ENCODE measurements at regions not wholly inside any gene's neighbourhood (a gene's known extent, or its start where the extent isn't known, plus 50 kb on each side); places are given as distances from the start of the nearest gene placed in this dataset.

DNA sequence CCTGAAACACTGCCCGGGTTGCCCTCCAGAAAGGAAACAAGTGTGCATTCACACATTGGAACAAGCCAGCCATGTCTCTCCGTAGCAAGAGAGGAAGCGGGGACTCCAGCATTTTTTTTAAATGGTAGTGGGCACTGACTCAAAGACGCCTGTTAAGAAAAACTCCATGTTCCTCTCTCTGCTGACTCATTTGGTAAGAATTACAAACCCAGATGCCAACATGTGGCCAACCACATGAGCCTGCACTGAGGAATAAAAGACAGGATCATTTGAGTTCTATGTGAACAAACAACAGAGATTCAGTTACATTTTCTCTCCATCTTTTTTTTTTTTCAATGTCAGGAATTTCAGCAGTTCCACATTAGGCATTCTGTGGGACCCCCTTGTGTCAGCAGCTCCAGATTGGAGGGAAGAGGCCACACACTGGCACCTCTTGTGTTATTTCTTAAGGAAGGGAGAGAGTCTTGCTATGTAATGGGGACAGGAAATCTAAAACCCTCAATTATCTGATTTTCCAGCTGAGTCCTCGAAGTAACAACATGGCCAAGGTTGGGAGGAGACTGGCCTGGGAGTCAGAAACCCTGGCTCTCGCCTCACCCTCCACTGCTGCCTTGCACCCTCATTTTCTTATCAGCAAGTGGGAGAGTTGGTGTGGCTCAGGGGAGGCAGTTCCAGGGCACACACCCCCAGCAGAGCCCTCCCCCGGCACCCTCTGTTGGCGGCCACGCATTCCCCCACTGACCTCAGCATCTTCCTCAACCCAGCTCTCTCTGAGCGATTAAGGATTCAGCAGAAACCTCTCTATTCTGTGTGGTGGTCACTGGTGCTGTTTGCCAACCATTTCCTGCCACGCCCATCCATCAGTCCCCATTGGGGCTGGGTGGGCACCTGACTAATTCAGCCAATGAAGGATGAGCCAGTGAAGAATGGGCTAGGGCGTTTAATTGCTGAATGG lies 173.0 kb downstream of the FOXL1 start:
- intact Hi-C loops (cut with micrococcal nuclease), result no loop called here
- Mint-ChIP-seq H3K4me1 (ENCODE audit: low read depth) (no peaks in the 10 kb centered on the region), H3K36me3 (no peaks in the 10 kb centered on the region), H3K27ac (no peak overlapping the region), H3K27me3 (no peaks in the 10 kb centered on the region), H3K9me3 (no peaks in the 10 kb centered on the region), H3K4me3 (no peak overlapping the region)
- DNase-seq, result no peak
- ChIA-PET POLR2A (no interaction called here), CTCF (no interaction called here)

DNA sequence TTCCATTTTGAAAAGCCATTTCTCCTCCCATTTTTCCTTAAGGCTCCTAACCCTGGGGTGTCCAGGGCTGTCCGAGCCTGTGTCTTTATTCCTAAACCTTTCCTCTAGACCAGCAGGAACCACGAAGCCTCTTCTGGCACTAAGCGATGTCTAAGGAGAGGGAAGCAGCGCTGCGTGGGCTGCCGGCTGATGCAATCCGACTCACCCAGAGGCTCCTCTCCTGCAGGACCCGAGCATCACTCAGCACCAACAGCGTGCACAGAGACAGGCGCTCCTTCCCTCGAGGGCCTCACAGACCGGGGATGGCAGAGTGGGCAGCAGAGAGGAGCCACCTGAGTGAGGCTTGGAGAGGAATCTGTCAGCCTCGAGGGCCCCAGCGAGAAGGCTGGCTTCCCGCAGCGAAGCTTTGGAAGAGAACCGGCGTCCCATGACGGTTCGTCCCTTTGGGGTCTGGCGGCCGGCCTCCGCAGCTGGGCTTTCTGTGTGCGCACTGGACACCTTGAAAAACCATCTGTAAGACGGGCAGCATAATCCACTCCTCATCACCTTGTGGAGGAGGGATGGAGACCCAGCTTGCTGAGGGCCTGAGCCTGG lies 174.3 kb downstream of the FOXL1 start:
- H3K4me1 Mint-ChIP-seq (ENCODE audit: low read depth), result no peaks in the 10 kb centered on the region
- intact Hi-C loops (cut with micrococcal nuclease), result no loop called here
- DNase-seq, result no peak
- H3K27me3 Mint-ChIP-seq, result no peaks in the 10 kb centered on the region
- ChIA-PET CTCF (no interaction called here), POLR2A (no interaction called here)
- H3K9me3 Mint-ChIP-seq, result no peaks in the 10 kb centered on the region
- H3K27ac Mint-ChIP-seq, result no peak overlapping the region
- H3K4me3 Mint-ChIP-seq, result no peak overlapping the region
- no peaks in the 10 kb centered on the region for H3K36me3 Mint-ChIP-seq

GRCh38 chr16:86753399-86753798 lies 175.1 kb downstream of the FOXL1 start:
- no peaks in the 10 kb centered on the region for H3K4me1 Mint-ChIP-seq (ENCODE audit: low read depth)
- H3K4me3 Mint-ChIP-seq, result no peak overlapping the region
- peaks cover 2% of the 10 kb centered on the region for H3K27me3 Mint-ChIP-seq
- ChIA-PET CTCF (no interaction called here), POLR2A (no interaction called here)
- intact Hi-C loops (cut with micrococcal nuclease), result no loop called here
- no peak overlapping the region for H3K27ac Mint-ChIP-seq
- H3K36me3 Mint-ChIP-seq, result no peaks in the 10 kb centered on the region
- no peak for DNase-seq
- H3K9me3 Mint-ChIP-seq, result no peaks in the 10 kb centered on the region

DNA sequence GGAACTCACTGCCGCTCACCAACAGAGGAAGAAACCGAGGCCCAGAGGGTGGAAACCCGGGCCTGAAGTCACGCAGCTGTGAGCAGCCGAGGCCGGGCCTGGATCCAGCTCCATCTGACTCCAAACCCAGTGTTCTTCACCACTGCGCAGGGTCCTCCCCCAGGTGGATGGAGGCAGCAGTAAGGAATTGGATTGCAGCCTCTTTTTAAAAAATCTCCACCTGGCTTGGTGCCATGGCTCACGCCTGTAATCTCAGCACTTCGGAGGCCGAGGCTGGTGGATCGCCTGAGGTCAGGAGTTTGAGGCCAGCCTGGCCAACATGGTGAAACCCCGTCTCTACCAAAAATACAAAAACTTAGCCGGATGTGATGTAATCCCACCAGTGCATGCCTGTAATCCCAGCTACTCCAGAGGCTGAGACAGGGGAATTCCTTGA lies 177.2 kb downstream of the FOXL1 start:
- intact Hi-C loops (cut with micrococcal nuclease), result no loop called here
- ChIA-PET CTCF (no interaction called here), POLR2A (no interaction called here)
- Mint-ChIP-seq H3K9me3 (no peaks in the 10 kb centered on the region), H3K36me3 (no peaks in the 10 kb centered on the region), H3K27me3 (peaks cover 11% of the 10 kb centered on the region), H3K4me3 (no peak overlapping the region), H3K27ac (no peak overlapping the region), H3K4me1 (ENCODE audit: low read depth) (no peaks in the 10 kb centered on the region)
- no peak for DNase-seq

- Mint-ChIP-seq H3K27me3 (peaks cover 16% of the 10 kb centered on the region), H3K27ac (no peak overlapping the region), H3K9me3 (no peaks in the 10 kb centered on the region), H3K4me1 (ENCODE audit: low read depth) (no peaks in the 10 kb centered on the region), H3K36me3 (no peaks in the 10 kb centered on the region), H3K4me3 (no peak overlapping the region)
- no peak for DNase-seq
- ChIA-PET CTCF (no interaction called here), POLR2A (no interaction called here)
- intact Hi-C loops (cut with micrococcal nuclease), result no loop called here
Measured at GRCh38 chr16:86756882-86757703, 178.7 kb downstream of the FOXL1 start.

DNA sequence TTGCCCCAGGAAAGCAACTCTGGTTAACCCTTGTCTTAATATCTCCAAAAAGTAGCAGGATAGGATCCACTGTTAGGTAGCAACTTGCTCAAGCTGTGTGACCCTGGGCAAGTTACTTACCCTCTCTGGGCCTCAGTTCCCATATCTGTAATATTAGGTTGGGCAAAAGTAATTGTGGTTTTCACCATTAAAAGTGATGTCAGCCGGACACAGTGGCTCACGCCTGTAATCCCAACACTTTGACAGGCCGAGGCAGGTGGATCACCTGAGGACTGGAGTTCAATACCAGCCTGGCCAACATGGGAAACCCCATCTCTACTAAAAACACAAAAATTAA lies 179.3 kb downstream of the FOXL1 start:
- POLR2A ChIA-PET, result no interaction called here
- no peak overlapping the region for H3K4me3 Mint-ChIP-seq
- no peaks in the 10 kb centered on the region for H3K4me1 Mint-ChIP-seq (ENCODE audit: low read depth)
- no peak overlapping the region for H3K27ac Mint-ChIP-seq
- H3K27me3 Mint-ChIP-seq, result peaks cover 22% of the 10 kb centered on the region
- CTCF ChIA-PET, result no interaction called here
- DNase-seq, result no peak
- no peaks in the 10 kb centered on the region for H3K36me3 Mint-ChIP-seq
- no peaks in the 10 kb centered on the region for H3K9me3 Mint-ChIP-seq
- intact Hi-C loops (cut with micrococcal nuclease), result no loop called here

DNA sequence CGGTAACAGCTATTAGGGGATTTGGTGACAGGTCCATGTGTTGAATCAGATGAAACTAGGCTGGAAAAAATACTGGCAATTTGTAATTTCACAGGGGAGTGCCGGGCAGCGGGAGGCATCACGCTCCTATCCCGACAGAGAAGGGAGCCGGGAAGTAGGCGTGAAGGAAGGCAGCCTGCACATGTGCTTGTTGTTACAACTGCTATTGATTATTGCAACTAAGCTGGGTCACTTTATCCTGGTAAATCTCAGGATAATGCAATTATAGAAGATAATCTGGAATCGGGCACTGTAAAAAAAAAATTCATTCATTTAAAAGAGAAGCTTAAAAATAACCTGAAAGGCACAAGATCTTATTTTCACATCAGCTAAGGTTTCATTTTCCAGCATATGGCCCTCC lies 180.6 kb downstream of the FOXL1 start:
- DNase-seq, result no peak
- POLR2A ChIA-PET, result no interaction called here
- no peaks in the 10 kb centered on the region for H3K4me1 Mint-ChIP-seq (ENCODE audit: low read depth)
- H3K4me3 Mint-ChIP-seq, result no peak overlapping the region
- CTCF ChIA-PET, result interaction anchor here (0.9 to 1.3 kb wide), 2 partner anchors 9 to 26 kb away, joined by 3 to 4 read pairs; no protein-coding TSS in a partner anchor
- no peaks in the 10 kb centered on the region for H3K36me3 Mint-ChIP-seq
- intact Hi-C loops (cut with micrococcal nuclease), result no loop called here
- peaks cover 24% of the 10 kb centered on the region for H3K27me3 Mint-ChIP-seq
- no peaks in the 10 kb centered on the region for H3K9me3 Mint-ChIP-seq
- no peak overlapping the region for H3K27ac Mint-ChIP-seq

DNA sequence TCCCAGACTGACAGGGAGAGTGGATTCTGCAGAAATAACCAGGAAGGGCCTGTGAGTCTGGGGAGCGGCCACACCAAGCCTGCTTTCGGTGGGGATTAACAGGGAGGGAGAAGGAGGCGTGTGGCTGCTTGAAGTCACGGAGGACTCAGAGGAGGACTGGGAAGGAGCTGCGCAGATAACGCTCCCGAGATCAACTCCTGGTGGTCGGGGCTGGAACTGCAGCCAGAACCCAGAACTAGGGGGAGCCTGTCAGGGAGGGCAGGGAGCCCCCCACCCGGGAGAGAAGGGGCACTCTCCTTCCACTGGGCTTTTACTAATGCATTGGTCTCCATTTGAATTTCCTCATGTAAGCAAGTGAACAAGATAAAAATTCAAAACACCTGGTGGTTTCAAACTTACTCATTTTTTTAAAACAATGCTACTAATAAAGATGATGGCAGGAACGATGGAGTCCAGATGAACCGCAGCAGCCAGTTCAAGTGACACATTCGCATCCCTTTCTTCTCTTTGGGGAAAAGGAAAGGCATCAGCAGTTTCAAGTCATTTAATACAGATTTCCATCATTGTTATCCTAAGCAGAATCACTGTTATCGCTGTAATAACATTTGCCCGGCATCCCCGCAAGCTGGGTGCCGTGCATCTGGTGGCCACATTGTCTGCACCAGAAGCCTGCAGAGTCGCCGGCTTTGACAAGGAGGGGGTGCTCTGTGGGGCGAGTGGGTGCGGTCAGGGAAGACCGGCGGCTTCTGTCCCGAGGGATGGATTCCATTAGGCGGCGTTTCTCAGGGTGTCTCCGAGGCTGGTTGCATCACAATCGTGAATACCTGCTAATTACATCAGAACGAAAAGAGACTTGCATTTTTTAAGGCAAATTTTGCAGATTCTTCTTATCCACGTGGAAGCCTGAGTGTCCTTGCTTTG lies 183.0 kb downstream of the FOXL1 start:
- ChIA-PET POLR2A (no interaction called here), CTCF (interaction anchor here (0.6 to 1.9 kb wide), 4 partner anchors 113 to 197 kb away, joined by 3 to 8 read pairs (median 3); no protein-coding TSS in a partner anchor)
- H3K36me3 Mint-ChIP-seq, result no peaks in the 10 kb centered on the region
- no peaks in the 10 kb centered on the region for H3K4me1 Mint-ChIP-seq (ENCODE audit: low read depth)
- H3K4me3 Mint-ChIP-seq, result no peak overlapping the region
- no peaks in the 10 kb centered on the region for H3K9me3 Mint-ChIP-seq
- H3K27me3 Mint-ChIP-seq, result peaks cover 28% of the 10 kb centered on the region
- H3K27ac Mint-ChIP-seq, result no peak overlapping the region
- intact Hi-C loops (cut with micrococcal nuclease), result loop anchor here (2.0 kb wide), 1 partner anchor 197 kb away; no protein-coding TSS in a partner anchor
- peak; percentile 50 for DNase-seq

DNA sequence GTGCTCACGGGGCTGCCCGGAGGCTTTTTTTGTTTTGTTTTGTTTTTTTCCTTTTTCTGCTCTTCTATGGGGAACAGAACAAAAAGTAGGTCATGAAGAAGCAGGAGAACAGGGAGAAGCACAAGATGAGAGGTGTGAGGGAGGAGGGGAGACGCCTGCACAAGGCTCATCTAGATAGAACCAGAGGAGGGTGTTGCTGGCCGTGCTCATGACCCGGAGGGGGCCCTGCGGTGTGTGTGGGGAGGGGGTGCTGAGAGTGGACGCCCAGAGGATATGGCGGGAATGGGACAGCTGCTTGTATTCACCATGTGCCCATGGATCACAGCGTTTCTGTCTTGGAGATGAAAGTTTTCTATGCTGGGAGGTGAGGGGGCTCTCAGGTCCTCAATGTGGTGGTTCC lies 183.7 kb downstream of the FOXL1 start:
- Mint-ChIP-seq H3K4me3 (no peak overlapping the region), H3K4me1 (ENCODE audit: low read depth) (no peaks in the 10 kb centered on the region), H3K27me3 (peaks cover 28% of the 10 kb centered on the region), H3K27ac (no peak overlapping the region), H3K9me3 (no peaks in the 10 kb centered on the region), H3K36me3 (no peaks in the 10 kb centered on the region)
- DNase-seq, result no peak
- ChIA-PET CTCF (interaction anchor here (1.9 kb wide), 1 partner anchor 187 kb away, joined by 8 read pairs; no protein-coding TSS in a partner anchor), POLR2A (no interaction called here)
- intact Hi-C loops (cut with micrococcal nuclease), result no loop called here

GRCh38 chr16:86763819-86764218 lies 185.5 kb downstream of the FOXL1 start:
- ChIA-PET CTCF (no interaction called here), POLR2A (no interaction called here)
- H3K27ac Mint-ChIP-seq, result no peak overlapping the region
- peaks cover 28% of the 10 kb centered on the region for H3K27me3 Mint-ChIP-seq
- DNase-seq, result no peak
- intact Hi-C loops (cut with micrococcal nuclease), result no loop called here
- no peak overlapping the region for H3K4me3 Mint-ChIP-seq
- H3K4me1 Mint-ChIP-seq (ENCODE audit: low read depth), result no peaks in the 10 kb centered on the region
- H3K36me3 Mint-ChIP-seq, result no peaks in the 10 kb centered on the region
- H3K9me3 Mint-ChIP-seq, result no peaks in the 10 kb centered on the region

GRCh38 chr16:86764551-86764950 lies 186.2 kb downstream of the FOXL1 start:
- no peak for DNase-seq
- ChIA-PET POLR2A (no interaction called here), CTCF (interaction anchor here (1.1 kb wide), 1 partner anchor 200 kb away, joined by 3 read pairs; no protein-coding TSS in a partner anchor)
- H3K4me1 Mint-ChIP-seq (ENCODE audit: low read depth), result no peaks in the 10 kb centered on the region
- no peak overlapping the region for H3K27ac Mint-ChIP-seq
- H3K27me3 Mint-ChIP-seq, result peaks cover 27% of the 10 kb centered on the region
- H3K4me3 Mint-ChIP-seq, result no peak overlapping the region
- intact Hi-C loops (cut with micrococcal nuclease), result no loop called here
- no peaks in the 10 kb centered on the region for H3K36me3 Mint-ChIP-seq
- H3K9me3 Mint-ChIP-seq, result no peaks in the 10 kb centered on the region
